AG04450 (cell line): ENCODE measurements at regions not wholly inside any gene's neighbourhood (a gene's known extent, or its start where the extent isn't known, plus 50 kb on each side); places are given as distances from the start of the nearest gene placed in this dataset.

Source experiments
- CTCF ChIA-PET: fragments of 300-600, 350-600 bp; formaldehyde crosslinking; extraction: SDS; loops from one replicate; lab custom pipeline; 2022; ENCODE audit warnings: antibody characterized with exemption, inconsistent platforms; lab: Charles Lee
- POLR2A ChIA-PET: fragments of 350-600 bp; formaldehyde crosslinking; extraction: SDS; loops from one replicate; lab custom pipeline; 2021; ENCODE audit warnings: antibody characterized with exemption, inconsistent platforms; lab: Yijun Ruan, JAX
- DNase-seq: peaks from one replicate; pipeline ENCODE4 v3.0.0-alpha.2; 2011; ENCODE audit warnings: low read depth, low spot score
- H3K27ac ChIP-seq: one replicate; pipeline ENCODE4 v1.5.1; 2012; ENCODE audit warnings: low read depth, low read length, control low read depth
- H3K27me3 ChIP-seq: one replicate; pipeline ENCODE4 v1.6.0; 2012; ENCODE audit warnings: low read length; ENCODE audit not compliant: control insufficient read depth, insufficient read depth
- H3K4me3 ChIP-seq: 2 replicates; pipeline ENCODE4 v1.5.1; 2011; ENCODE audit warnings: mild to moderate bottlenecking, low read depth, low read length, control low read depth
- H3K9me3 ChIP-seq: 2 replicates; pipeline ENCODE4 v1.5.1; 2012; ENCODE audit warnings: low read length; ENCODE audit not compliant: control insufficient read depth, insufficient read depth
- CTCF ChIP-seq: IDR thresholded peaks from 2 replicates; pipeline ENCODE4 v1.5.1; 2011; ENCODE audit warnings: low read depth, low read length, control low read depth, inconsistent platforms

- Histone ChIP-seq H3K27me3 (peaks cover 3% of the 10 kb centered on the region), H3K27ac (no peak overlapping the region), H3K9me3 (no peaks in the 10 kb centered on the region), H3K4me3 (no peak overlapping the region)
- TF ChIP-seq CTCF = no peak
- no peak for DNase-seq
- ChIA-PET POLR2A (no interaction called here), CTCF (no interaction called here)
Measured at GRCh38 chr15:37218351-37218916, 118.1 kb upstream of the MEIS2 start.

- no peak for DNase-seq
- Histone ChIP-seq H3K27ac (no peak overlapping the region), H3K27me3 (peaks cover 3% of the 10 kb centered on the region), H3K9me3 (no peaks in the 10 kb centered on the region), H3K4me3 (no peak overlapping the region)
- CTCF ChIA-PET = no interaction called here
- POLR2A ChIA-PET = no interaction called here
- TF ChIP-seq CTCF = no peak
Measured at GRCh38 chr15:37219211-37219701, 118.9 kb upstream of the MEIS2 start.

- Histone ChIP-seq H3K9me3 (no peaks in the 10 kb centered on the region), H3K27ac (no peak overlapping the region), H3K27me3 (peaks cover 3% of the 10 kb centered on the region), H3K4me3 (no peak overlapping the region)
- POLR2A ChIA-PET = no interaction called here
- CTCF ChIA-PET = no interaction called here
- no peak for TF ChIP-seq CTCF
- no peak for DNase-seq
Measured at GRCh38 chr15:37220949-37221670, 120.8 kb upstream of the MEIS2 start.

- Histone ChIP-seq H3K9me3 (no peaks in the 10 kb centered on the region), H3K27ac (no peak overlapping the region), H3K27me3 (peaks cover 3% of the 10 kb centered on the region), H3K4me3 (no peak overlapping the region)
- TF ChIP-seq CTCF = no peak
- POLR2A ChIA-PET = no interaction called here
- CTCF ChIA-PET = no interaction called here
- DNase-seq = no peak
Measured at GRCh38 chr15:37221671-37222145, 121.4 kb upstream of the MEIS2 start.

GRCh38 chr15:37223089-37223488 is 122.7 kb upstream of the MEIS2 start:
- H3K9me3 ChIP-seq = no peaks in the 10 kb centered on the region
- ChIA-PET CTCF (interaction anchor here (0.6 to 1.0 kb wide), 2 partner anchors 26 to 668 kb away, joined by 3 to 7 read pairs; no protein-coding TSS in a partner anchor), POLR2A (no interaction called here)
- no peak overlapping the region for H3K4me3 ChIP-seq
- no peak for DNase-seq
- H3K27ac ChIP-seq = no peak overlapping the region
- no peak for TF ChIP-seq CTCF
- H3K27me3 ChIP-seq = peaks cover 3% of the 10 kb centered on the region
